GM21360 (cell line): ENCODE measurements at regions not wholly inside any gene's neighbourhood (a gene's known extent, or its start where the extent isn't known, plus 50 kb on each side); places are given as distances from the start of the nearest gene placed in this dataset.

Experiments used
- ATAC-seq: cut with Tn5 transposase; IDR thresholded peaks from one replicate; pipeline ENCODE4 v1.9.1; 2021; ENCODE audit warnings: mild to moderate bottlenecking, moderate library complexity; ENCODE audit not compliant: unreplicated experiment

DNA sequence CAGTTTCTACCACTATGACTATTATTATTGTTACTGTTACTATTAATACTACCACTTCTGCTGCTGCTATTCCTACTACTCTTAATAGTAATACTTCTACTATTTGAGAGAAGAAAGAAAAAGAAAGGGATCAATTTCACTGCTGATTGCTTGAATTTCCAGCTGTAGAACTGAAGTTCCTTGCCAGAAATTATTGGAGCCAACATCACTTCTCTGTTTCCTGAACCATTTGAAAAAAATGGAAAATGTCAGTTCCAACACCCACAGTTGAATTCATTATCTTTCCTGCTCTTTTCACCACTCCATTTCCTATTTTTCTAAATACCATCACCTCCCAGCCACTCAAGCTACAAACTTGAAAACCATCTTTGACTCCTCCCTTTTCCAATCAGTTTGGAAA lies 54.1 kb upstream of the PIK3C2G start:
- ATAC-seq: no peak

DNA sequence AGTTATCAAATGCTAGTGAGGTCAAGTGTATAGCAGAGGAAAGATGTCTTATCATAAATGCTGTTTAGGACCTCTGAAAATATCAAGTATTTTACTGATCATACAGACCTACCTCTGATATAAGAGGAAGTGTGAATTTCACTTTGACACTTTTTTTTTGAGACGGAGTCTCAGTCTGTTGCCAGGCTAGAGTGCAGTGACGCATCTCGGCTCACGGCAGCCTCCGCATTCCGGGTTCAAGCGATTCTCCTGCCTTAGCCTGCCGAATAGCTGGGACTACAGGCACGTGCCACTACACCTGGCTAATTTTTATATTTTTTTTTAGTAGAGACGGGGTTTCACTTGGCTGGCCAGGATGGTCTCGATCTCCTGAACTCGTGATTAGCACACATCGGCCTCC lies 55.1 kb upstream of the PIK3C2G start:
- no peak for ATAC-seq

- no peak for ATAC-seq
Observed at GRCh38 chr12:18204053-18204452, 57.3 kb upstream of the PIK3C2G start.

- no peak for ATAC-seq
Observed at GRCh38 chr12:18192119-18192518, 69.2 kb upstream of the PIK3C2G start.

- ATAC-seq: no peak
Observed at GRCh38 chr12:18183141-18183540, 78.2 kb upstream of the PIK3C2G start.

- ATAC-seq: no peak
Observed at GRCh38 chr12:18171571-18171970, 81.6 kb upstream of the RERGL start.

DNA sequence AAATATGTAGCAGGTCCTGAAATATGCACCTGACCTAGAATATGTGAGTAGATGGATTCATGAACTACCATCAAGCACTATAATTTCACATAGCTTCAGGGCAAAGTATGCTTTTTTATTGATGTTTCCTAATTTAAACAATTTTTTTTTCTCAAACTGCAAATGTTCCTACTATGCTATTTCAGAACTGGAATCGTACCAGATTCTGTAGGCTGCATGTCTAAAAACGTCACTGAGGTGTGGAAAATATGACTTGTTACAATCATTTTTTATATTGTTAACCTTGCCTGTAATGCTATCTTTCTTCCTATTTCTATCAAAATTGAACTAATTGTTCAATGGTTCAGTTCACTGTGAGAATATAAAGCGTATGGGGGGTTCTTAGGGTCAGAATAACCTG lies 78.0 kb upstream of the RERGL start:
- no peak for ATAC-seq

GRCh38 chr12:18165889-18166288 lies 75.9 kb upstream of the RERGL start:
- peak; percentile 42 for ATAC-seq

DNA sequence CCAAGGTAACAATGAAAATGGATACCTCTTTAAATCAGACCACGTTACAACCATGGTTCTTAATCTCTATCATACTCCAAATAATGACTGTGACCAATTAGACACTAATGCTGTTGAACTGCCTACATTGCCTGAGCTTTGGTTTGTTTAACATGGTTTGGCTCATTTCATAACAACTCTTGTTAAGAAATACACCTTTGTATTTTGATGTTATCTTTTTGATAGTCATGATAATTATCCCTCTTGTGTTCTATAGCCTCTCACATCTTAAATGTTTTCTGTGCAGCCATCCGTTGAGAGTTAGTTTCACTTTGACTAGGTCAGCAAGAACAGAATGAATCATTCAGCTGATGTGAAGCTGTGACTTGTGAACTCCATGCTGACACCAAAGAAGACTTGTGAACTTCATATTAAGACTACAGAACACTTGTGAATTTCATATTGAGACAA lies 75.5 kb upstream of the RERGL start:
- ATAC-seq: peak; percentile 99

- no peak for ATAC-seq
Observed at GRCh38 chr12:18160901-18161300, 70.9 kb upstream of the RERGL start.

- ATAC-seq: no peak
Observed at GRCh38 chr12:18158774-18159557, 69.0 kb upstream of the RERGL start.

DNA sequence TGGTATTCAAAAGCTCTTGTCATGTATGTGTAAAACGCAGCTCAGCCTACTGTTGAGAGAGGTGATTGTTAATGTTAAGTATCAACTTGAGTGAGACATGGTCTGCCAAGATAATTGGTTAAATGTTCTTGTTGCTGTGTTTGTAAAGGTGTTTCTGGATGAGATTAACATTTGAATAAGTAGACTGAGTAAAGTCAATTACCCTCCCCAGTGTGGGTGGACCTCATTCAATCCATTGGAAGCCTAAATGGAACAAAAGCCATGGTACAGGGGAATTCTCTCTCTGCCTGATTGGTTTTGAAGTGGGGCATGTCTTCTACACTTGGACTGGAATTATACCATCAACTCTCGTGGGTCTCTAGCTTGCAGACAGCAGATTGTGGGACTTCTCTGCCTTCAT lies 63.8 kb upstream of the RERGL start:
- ATAC-seq: no peak

GRCh38 chr12:18151036-18151435 lies 61.0 kb upstream of the RERGL start:
- no peak for ATAC-seq

DNA sequence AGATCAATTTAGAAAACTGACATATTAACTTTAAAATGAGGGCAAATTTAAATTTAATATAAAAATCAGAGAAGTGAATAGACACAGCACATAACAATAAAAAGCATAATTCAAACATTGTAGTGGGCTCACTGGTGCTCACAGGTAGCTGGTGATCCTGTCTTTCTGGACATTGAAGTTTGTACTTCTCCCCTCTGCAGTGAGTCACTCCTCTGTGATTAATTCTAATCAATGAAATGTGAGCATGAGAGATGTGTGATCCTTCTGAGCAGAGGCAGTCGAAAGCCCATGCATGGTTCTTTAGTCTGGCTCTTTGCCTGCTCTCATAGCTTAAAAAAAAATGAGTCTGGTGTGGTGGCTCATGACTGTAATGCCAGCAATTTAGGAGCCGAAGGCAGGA lies 59.0 kb upstream of the RERGL start:
- ATAC-seq: no peak

- ATAC-seq: no peak
Observed at GRCh38 chr12:18146363-18146762, 56.4 kb upstream of the RERGL start.

DNA sequence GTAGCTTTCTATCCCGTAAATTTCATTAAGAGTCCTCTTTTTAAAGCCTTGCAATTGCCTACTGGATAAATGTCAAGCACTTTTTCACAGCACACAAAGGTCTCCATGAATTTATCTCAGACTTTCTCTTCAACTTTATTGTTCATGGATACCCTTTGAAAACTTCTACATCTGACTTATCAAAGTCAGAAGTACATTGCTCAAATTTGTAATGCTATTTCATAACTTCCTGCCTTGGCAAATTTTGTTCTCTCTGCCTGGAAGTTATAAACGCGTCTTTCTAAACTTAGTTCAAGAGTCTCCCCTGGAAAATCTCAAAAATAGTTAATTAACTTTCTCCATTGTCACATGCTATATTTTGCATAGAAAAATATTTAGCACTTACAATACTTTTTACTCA lies 55.9 kb upstream of the RERGL start:
- no peak for ATAC-seq

- no peak for ATAC-seq
Observed at GRCh38 chr12:18141048-18141982, 51.3 kb upstream of the RERGL start.

DNA sequence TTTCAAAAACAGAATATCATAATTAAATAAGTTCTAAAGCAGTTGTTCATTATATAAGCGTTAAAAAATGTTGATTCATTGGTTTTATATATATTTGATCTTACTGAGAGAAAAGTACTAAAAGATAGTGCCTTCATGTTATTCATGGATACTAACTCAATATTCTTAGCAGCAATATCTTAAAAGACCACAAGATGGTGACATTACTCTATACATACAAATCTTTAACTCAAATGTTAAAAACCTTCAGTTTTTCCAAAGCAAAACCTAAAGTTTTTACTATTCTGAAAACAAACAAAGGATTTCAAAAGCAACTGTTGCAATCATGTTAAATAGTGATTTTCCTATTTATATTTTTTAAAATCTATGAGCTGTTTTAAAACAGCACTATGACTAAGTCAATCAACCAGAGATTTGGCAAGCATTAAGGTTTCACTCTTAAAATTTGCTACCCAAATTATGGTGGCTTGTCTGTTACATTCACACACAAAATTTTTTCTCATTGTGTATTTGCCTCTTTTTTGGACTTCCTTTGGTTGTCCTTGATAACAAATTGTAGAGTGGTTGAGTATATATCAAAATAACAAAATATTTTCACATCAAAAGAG lies 50.1 kb upstream of the RERGL start:
- peak; percentile 57 for ATAC-seq
